ENCODE measurements at regions not wholly inside any gene's neighbourhood (a gene's known extent, or its start where the extent isn't known, plus 50 kb on each side); places are given as distances from the start of the nearest gene placed in this dataset.

DNA sequence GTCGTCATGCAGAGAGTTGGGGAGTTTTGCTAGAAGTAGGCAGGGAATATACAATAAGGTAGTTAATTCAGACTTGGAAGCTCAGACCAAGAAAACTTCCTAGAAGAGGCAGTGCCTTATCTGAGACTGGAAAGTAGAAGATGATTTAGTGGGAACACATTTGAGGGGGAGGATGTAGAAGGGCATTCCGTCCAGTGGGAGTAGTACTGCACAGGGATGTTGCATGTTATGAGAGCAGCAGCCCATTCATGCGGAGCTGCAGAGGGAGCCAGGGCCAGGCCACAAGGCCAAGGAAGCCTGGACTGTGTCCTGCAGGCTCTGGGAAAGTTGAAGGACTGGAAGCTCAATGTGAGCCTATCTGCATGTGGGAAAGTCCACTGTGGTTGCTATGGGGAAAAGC, 344.5 kb upstream of the EEF2KMT start (continued):
- TF ChIP-seq ZNF462 (CRISPR knock-in tag; IDR thresholded peaks at IDR 0.05), result no peak
- TF ChIP-seq ZNF331 (CRISPR knock-in tag; IDR thresholded peaks at IDR 0.05; ENCODE audit: low read depth), result no peak
- TF ChIP-seq JUNB (IDR thresholded peaks at IDR 0.05; ENCODE audit: unreplicated experiment), result no peak
- TF ChIP-seq NANOG (IDR thresholded peaks at IDR 0.05; ENCODE audit: borderline replicate concordance), result no peak
- no peak for TF ChIP-seq REST (IDR thresholded peaks at IDR 0.05; ENCODE audit: unreplicated experiment)
- TF ChIP-seq ZNF114 (CRISPR knock-in tag; IDR thresholded peaks at IDR 0.05), result no peak
- no peak for TF ChIP-seq POLR2AphosphoS5 (IDR thresholded peaks at IDR 0.05; ENCODE audit: low read depth)
- TF ChIP-seq CREB1 (CRISPR knock-in tag; IDR thresholded peaks at IDR 0.05; ENCODE audit: low read depth), result no peak
- TF ChIP-seq, protein P1, sequence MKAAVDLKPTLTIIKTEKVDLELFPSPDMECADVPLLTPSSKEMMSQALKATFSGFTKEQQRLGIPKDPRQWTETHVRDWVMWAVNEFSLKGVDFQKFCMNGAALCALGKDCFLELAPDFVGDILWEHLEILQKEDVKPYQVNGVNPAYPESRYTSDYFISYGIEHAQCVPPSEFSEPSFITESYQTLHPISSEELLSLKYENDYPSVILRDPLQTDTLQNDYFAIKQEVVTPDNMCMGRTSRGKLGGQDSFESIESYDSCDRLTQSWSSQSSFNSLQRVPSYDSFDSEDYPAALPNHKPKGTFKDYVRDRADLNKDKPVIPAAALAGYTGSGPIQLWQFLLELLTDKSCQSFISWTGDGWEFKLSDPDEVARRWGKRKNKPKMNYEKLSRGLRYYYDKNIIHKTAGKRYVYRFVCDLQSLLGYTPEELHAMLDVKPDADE (IDR thresholded peaks at IDR 0.05), result no peak
- no peak for TF ChIP-seq STAT1 (IDR thresholded peaks at IDR 0.05; ENCODE audit: unreplicated experiment)
